ENCODE measurements at regions not wholly inside any gene's neighbourhood (a gene's known extent, or its start where the extent isn't known, plus 50 kb on each side); places are given as distances from the start of the nearest gene placed in this dataset.

DNA sequence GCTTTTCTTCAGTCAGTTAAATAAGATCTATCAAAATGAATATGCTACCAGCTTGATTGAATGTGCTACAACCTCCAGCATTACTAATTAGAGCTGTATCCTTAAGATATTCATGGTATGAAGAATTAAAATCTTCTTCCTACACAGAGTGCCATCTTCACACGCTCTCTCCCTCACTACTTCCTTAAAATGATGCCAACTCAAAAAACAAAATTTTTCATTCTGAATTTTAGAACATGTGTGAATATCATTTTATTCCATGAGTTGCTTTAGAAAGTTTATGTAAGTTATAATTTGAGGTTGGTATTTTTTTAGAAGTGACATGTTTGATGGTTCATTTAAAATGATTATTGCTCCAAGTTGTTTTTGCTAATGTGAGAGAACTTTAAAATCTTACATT lies 407.5 kb upstream of the CELF2 start:
- TF ChIP-seq Cebpa-rat (IDR thresholded peaks at IDR 0.05): no peak

DNA sequence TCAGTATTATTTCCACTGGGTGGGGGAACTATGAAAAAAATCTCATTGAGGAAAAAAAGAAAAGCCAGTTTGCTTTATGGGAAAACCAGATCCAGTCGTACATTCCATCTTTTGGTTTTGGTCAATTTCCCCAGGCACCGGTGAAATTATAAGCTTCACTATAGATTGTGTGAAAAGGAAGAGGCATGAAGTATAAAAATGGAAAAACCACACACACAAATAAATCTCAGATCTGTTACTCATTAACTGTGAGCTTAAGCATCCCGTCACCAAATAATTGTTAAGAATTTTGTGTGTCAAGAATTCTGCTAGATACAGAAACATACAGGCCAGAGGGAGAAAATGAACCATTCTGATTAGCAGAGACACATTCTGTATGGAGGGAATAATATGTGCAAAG lies 405.5 kb upstream of the CELF2 start:
- H3K9me3 ChIP-seq (replicated peaks in 1 of 11): no peaks in the 10 kb centered on the region
- H3K27ac ChIP-seq: no peak overlapping the region
- no peaks in the 10 kb centered on the region for H3K27me3 ChIP-seq

More for the DNA sequence above, 407.5 kb upstream of the CELF2 start:
- Histone ChIP-seq H3K27ac (no peak overlapping the region), H3K36me3 (no peaks in the 10 kb centered on the region), H3K9ac (no peak overlapping the region), H3K4me3 (no peak overlapping the region), H3K4me1 (peaks cover 0 to 3% (median 0%) of the 10 kb centered on the region in 10 experiments; a peak in 1 of 20 replicates), H4K20me1 (no peaks in the 10 kb centered on the region), H3K4me2 (no peak overlapping the region), H3K27me3 (no peaks in the 10 kb centered on the region), H3K9me3 (replicated peaks in 1 of 11) (no peaks in the 10 kb centered on the region)

DNA sequence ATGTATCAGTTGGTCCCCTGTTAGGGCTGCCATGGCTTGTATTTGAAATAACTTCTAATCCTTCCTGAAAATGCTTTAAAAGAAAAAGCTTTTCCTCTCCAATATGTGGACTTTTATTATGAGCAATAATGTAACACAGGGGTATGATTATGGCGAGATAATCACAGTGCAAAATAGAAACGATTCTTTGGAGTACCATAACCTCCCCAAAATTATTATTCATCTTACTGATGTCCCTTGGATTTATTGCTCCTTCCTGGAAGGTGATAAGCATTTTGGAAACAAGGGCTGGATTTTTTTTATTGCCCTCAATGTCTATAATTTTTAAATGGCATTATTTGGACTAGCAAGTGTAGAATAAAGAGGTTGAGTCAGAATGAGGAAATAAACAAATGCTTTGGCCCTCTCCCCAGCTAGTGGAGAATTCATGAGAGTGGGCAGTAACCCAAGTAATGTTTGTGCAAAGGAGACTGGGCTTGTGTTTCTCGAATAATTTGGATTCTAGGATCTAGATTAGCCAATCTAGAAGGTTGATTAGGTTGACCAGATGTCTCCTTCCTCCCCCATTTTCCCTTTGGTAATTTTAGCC lies 403.9 kb upstream of the CELF2 start:
- Histone ChIP-seq H3K36me3 (no peaks in the 10 kb centered on the region), H3K9me3 (replicated peaks in 1 of 11) (no peaks in the 10 kb centered on the region), H3K4me1 (no peaks in the 10 kb centered on the region), H3K9ac (no peak overlapping the region), H3K27ac (no peak overlapping the region), H3K4me2 (no peak overlapping the region), H4K20me1 (no peaks in the 10 kb centered on the region), H3K27me3 (no peaks in the 10 kb centered on the region), H3K4me3 (no peak overlapping the region)
- TF ChIP-seq Cebpa-rat (IDR thresholded peaks at IDR 0.05): no peak

More for the DNA sequence above, 405.5 kb upstream of the CELF2 start:
- no peaks in the 10 kb centered on the region for H4K20me1 ChIP-seq
- no peak for TF ChIP-seq Cebpa-rat (IDR thresholded peaks at IDR 0.05)
- no peak overlapping the region for H3K4me3 ChIP-seq
- no peaks in the 10 kb centered on the region for H3K4me1 ChIP-seq
- no peak overlapping the region for H3K9ac ChIP-seq
- H3K36me3 ChIP-seq: no peaks in the 10 kb centered on the region
- H3K4me2 ChIP-seq: no peak overlapping the region

DNA sequence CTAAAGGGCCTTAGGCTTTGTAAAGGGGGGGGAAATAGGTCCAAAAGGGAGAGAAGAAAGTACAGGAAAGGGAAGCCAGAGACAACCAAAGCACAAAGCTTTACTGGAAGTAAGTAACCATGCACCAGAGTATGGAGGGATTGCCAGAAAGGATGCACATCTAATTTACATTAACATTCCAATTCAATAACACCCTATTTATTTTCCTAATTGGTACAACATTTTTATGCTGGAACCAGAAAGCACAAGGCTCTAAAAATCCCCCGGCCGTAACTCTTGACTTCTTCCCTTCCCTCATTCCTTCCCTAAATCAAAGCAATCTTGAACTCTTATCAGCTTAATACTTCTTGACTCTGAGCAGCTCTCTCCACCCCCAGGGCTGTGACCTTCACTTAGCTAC lies 400.0 kb upstream of the CELF2 start:
- Histone ChIP-seq H3K4me2 (no peak overlapping the region), H3K9me3 (replicated peaks in 1 of 11) (peaks cover 0 to 6% (median 0%) of the 10 kb centered on the region in 11 experiments; a peak in 1 of 22 replicates), H3K9ac (no peak overlapping the region), H4K20me1 (no peaks in the 10 kb centered on the region), H3K4me3 (no peak overlapping the region), H3K27ac (no peak overlapping the region), H3K27me3 (no peaks in the 10 kb centered on the region), H3K4me1 (no peaks in the 10 kb centered on the region), H3K36me3 (no peaks in the 10 kb centered on the region)
- no peak for TF ChIP-seq Cebpa-rat (IDR thresholded peaks at IDR 0.05)

DNA sequence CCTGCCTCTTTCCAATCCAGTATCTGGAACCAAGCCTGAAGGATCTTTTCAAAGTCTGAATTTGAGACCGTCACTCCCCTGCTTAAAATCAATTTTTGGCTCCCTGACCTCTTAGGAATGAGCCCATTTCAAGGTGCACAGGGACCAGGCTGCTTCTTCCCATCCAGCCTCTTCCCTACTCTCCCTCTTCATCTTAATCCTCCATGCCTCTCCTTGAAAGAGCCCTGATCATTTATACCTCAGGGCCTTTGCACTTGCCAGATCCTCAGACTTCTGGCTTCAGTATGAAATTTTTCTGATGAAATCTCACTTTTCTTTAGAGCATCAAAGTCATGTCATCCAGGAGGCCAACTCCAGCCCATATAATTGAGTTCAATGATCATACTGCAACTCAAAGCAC lies 399.5 kb upstream of the CELF2 start:
- no peak for TF ChIP-seq Cebpa-rat (IDR thresholded peaks at IDR 0.05)
- H3K9ac ChIP-seq: no peak overlapping the region

DNA sequence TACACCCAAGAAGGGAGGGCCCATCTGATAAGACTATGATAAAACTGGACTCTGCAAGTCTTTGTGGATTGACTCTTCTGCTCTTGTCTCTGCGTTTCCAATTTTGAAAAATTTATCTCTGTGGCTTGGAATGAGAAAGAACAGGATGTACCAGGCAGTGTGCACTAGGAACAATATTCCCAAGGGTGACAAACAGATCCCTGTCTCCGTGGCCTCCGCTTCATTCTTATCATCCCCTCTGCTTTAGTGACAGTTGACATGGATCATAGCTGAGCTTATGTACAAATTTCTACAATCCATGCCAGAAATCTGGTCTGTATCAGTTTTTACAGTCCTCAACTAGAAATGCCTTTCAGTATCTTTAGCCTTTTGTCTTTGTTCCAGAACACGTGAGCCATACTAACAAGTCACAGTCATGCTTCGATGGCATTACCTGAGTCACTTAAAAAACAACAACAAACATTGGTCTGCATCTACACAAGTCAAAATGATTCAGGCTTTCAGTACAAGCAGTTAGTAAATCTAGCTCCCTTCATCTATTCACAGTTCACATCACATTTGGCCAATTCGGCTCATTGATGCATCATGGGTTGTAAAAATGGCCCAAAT lies 393.6 kb upstream of the CELF2 start:
- H4K20me1 ChIP-seq: no peaks in the 10 kb centered on the region
- H3K9ac ChIP-seq: no peak overlapping the region
- H3K27ac ChIP-seq: no peak overlapping the region
- H3K4me2 ChIP-seq: no peak overlapping the region
- H3K4me1 ChIP-seq: no peaks in the 10 kb centered on the region
- peaks cover 0 to 6% (median 0%) of the 10 kb centered on the region in 11 experiments; a peak in 1 of 22 replicates for H3K9me3 ChIP-seq (replicated peaks in 1 of 11)
- H3K27me3 ChIP-seq: no peaks in the 10 kb centered on the region
- no peak overlapping the region for H3K4me3 ChIP-seq
- no peaks in the 10 kb centered on the region for H3K36me3 ChIP-seq
- TF ChIP-seq Cebpa-rat (IDR thresholded peaks at IDR 0.05): no peak

More for the DNA sequence above, 399.5 kb upstream of the CELF2 start:
- Histone ChIP-seq H3K27me3 (no peaks in the 10 kb centered on the region), H3K36me3 (no peaks in the 10 kb centered on the region), H3K4me1 (no peaks in the 10 kb centered on the region), H3K27ac (no peak overlapping the region), H4K20me1 (no peaks in the 10 kb centered on the region), H3K9me3 (replicated peaks in 1 of 11) (peaks cover 0 to 6% (median 0%) of the 10 kb centered on the region in 11 experiments; a peak in 1 of 22 replicates), H3K4me2 (no peak overlapping the region), H3K4me3 (no peak overlapping the region)

DNA sequence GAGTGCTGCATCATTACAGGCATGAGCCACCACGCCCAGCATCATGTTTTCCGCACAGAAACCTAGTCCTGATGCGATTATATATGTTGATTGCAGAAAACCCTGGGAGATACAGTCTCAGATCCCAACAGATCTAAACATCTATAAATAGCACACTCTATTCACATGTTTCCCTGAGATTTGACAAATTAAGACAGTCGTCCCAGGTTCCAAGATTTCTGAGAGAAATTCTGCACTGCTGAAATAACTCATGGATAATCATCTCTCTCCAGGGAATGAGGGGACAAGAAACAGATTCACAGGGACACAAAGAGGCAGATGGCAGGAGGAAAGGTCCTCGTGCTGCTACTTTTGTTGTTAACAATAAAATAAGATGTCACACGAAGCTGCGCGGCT lies 393.1 kb upstream of the CELF2 start:
- Histone ChIP-seq H3K4me2 (no peak overlapping the region), H4K20me1 (no peaks in the 10 kb centered on the region), H3K4me3 (no peak overlapping the region), H3K9me3 (replicated peaks in 1 of 11) (peaks cover 0 to 6% (median 0%) of the 10 kb centered on the region in 11 experiments; a peak in 1 of 22 replicates), H3K9ac (no peak overlapping the region), H3K27me3 (no peaks in the 10 kb centered on the region), H3K27ac (no peak overlapping the region), H3K4me1 (no peaks in the 10 kb centered on the region), H3K36me3 (no peaks in the 10 kb centered on the region)
- no peak for TF ChIP-seq Cebpa-rat (IDR thresholded peaks at IDR 0.05)

DNA sequence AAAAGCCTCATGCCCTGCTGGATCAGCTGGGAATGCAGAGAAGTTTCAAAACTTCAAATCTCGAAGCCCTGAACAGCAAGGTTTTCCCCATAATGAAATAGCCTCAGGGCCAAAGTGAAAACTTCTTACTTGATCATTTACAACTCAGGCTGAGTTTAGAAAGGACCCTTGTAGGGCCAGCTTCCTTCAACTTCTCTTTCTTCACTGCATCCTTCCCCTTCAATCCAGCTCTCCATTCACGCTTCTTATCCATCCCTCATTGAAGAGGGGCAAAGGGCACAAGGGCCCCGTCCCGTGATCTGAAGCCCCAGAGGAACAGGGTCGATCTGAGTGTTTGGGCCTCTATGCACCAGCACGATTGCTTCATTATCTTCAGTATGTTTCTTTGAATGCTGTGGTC lies 392.2 kb upstream of the CELF2 start:
- Histone ChIP-seq H3K9me3 (replicated peaks in 1 of 11) (0 out of 22 replicates have a peak, but pooled peaks cover 0 to 3% (median 0%) of the 10 kb centered on the region in 11 experiments), H3K4me1 (no peaks in the 10 kb centered on the region), H3K27me3 (no peaks in the 10 kb centered on the region), H3K4me2 (no peak overlapping the region), H3K4me3 (no peak overlapping the region), H3K9ac (no peak overlapping the region), H3K36me3 (no peaks in the 10 kb centered on the region), H4K20me1 (no peaks in the 10 kb centered on the region), H3K27ac (no peak overlapping the region)
- no peak for TF ChIP-seq Cebpa-rat (IDR thresholded peaks at IDR 0.05)

DNA sequence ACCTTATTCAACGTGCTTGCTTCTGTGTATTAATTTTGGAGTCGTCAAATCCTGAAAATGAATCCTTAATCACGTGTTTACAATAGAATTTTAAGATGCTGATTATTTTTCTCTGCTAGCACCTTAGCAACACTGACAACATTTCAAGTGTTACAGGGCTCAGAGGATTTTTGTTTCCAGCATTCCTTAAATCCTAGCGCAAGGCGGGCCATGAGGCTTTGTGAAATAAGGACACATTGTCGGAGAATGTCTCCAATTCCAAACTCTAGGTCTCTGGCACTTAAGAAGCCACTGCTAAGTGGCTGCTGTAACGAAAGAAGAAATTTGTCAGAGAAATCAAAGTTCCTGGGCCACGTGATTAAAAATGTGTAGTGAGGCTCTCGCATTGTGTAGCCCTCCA lies 390.9 kb upstream of the CELF2 start:
- H3K4me1 ChIP-seq: peaks cover 0 to 5% (median 0%) of the 10 kb centered on the region in 10 experiments; a peak in 2 of 20 replicates
- H3K9me3 ChIP-seq (replicated peaks in 1 of 11): no peaks in the 10 kb centered on the region
- no peaks in the 10 kb centered on the region for H3K36me3 ChIP-seq
- no peak overlapping the region for H3K27ac ChIP-seq
- H3K27me3 ChIP-seq: no peaks in the 10 kb centered on the region
- no peak for TF ChIP-seq Cebpa-rat (IDR thresholded peaks at IDR 0.05)
- H3K4me2 ChIP-seq: no peak overlapping the region
- H3K9ac ChIP-seq: no peak overlapping the region
- no peaks in the 10 kb centered on the region for H4K20me1 ChIP-seq
- no peak overlapping the region for H3K4me3 ChIP-seq

DNA sequence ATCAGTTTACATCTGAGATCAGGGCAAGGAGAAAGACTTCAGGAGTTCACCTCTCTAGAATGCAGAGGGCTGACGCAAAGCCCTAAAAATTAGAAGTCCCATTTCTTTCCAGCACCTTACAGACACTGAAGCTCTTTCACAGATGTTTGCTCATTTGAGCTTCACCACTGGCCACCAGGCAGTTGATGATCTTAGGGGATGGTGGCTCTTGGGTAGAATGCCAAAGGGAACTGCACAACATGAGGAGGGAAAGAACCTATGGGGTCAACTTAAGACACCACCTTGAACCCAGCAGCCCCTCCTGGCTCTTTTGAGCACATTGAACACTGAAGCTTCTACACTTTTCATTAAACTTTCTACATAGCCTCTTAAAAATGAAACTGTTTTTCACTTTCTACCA lies 390.3 kb upstream of the CELF2 start:
- Histone ChIP-seq H4K20me1 (no peaks in the 10 kb centered on the region), H3K4me1 (peaks cover 0 to 5% (median 0%) of the 10 kb centered on the region in 10 experiments; a peak in 2 of 20 replicates), H3K9me3 (replicated peaks in 1 of 11) (no peaks in the 10 kb centered on the region), H3K4me3 (no peak overlapping the region), H3K9ac (no peak overlapping the region), H3K27me3 (no peaks in the 10 kb centered on the region), H3K36me3 (no peaks in the 10 kb centered on the region), H3K4me2 (no peak overlapping the region), H3K27ac (no peak overlapping the region)
- TF ChIP-seq Cebpa-rat (IDR thresholded peaks at IDR 0.05): no peak
